ENCODE measurements at regions not wholly inside any gene's neighbourhood (a gene's known extent, or its start where the extent isn't known, plus 50 kb on each side); places are given as distances from the start of the nearest gene placed in this dataset.

DNA sequence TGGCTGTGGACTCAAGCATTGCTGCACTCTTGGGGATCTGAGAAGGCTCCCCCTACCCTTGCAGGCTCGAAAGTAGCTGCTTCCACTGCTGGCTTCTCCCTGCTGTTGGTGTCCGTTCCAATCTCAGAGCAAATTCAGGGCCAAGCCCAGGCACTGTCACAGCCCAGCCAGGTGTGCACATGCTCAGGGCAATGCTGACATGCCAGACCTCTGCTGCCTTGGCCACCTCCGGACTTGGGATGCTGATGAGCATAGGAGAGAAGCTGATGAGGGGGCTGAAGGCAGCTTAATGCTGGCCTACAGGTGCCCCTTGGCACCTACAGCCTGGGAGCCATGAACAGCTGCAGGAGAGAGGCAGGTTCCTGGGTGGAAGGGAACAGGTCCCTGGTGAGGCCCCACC lies 273.7 kb upstream of the KCNJ16 start:
- TF ChIP-seq, protein P1, sequence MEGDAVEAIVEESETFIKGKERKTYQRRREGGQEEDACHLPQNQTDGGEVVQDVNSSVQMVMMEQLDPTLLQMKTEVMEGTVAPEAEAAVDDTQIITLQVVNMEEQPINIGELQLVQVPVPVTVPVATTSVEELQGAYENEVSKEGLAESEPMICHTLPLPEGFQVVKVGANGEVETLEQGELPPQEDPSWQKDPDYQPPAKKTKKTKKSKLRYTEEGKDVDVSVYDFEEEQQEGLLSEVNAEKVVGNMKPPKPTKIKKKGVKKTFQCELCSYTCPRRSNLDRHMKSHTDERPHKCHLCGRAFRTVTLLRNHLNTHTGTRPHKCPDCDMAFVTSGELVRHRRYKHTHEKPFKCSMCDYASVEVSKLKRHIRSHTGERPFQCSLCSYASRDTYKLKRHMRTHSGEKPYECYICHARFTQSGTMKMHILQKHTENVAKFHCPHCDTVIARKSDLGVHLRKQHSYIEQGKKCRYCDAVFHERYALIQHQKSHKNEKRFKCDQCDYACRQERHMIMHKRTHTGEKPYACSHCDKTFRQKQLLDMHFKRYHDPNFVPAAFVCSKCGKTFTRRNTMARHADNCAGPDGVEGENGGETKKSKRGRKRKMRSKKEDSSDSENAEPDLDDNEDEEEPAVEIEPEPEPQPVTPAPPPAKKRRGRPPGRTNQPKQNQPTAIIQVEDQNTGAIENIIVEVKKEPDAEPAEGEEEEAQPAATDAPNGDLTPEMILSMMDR (IDR thresholded peaks at IDR 0.05): no peak
- no peak for TF ChIP-seq EP300 (IDR thresholded peaks at IDR 0.05)
- no peak for TF ChIP-seq POLR2A (IDR thresholded peaks at IDR 0.05)
- no peak for TF ChIP-seq POLR2AphosphoS5 (IDR thresholded peaks at IDR 0.05)

Data from upper lobe of left lung (tissue), 4 donors.